ENCODE measurements at regions not wholly inside any gene's neighbourhood (a gene's known extent, or its start where the extent isn't known, plus 50 kb on each side); places are given as distances from the start of the nearest gene placed in this dataset.

DNA sequence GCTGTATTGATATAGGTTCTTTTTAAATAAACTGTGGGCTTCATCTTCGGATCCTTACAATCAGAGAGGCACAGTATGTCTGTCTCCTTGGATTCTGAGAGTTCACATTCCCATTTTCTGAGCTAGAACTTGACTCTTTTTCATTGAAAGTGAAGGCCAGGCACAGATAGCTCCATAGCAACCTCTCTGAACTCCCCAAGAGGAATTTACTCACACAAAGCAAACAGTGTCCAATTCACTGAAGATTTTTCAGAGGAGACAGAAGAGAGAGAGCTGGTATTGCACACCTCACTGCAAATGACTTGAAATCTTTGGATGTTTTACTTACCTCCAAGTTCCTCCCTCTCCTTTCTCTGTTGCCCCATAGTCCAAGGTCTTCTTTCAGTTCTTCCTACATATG is 130.9 kb upstream of the CASK start:
- DNase-seq (ENCODE audit: low spot score): no peak
- no peak overlapping the region for H3K27ac Mint-ChIP-seq (ENCODE audit: unreplicated experiment)
- H3K9me3 Mint-ChIP-seq (ENCODE audit: low read depth): peaks cover 5% of the 10 kb centered on the region
- H3K4me3 Mint-ChIP-seq (ENCODE audit: unreplicated experiment): no peak overlapping the region
- TF ChIP-seq, protein P1, sequence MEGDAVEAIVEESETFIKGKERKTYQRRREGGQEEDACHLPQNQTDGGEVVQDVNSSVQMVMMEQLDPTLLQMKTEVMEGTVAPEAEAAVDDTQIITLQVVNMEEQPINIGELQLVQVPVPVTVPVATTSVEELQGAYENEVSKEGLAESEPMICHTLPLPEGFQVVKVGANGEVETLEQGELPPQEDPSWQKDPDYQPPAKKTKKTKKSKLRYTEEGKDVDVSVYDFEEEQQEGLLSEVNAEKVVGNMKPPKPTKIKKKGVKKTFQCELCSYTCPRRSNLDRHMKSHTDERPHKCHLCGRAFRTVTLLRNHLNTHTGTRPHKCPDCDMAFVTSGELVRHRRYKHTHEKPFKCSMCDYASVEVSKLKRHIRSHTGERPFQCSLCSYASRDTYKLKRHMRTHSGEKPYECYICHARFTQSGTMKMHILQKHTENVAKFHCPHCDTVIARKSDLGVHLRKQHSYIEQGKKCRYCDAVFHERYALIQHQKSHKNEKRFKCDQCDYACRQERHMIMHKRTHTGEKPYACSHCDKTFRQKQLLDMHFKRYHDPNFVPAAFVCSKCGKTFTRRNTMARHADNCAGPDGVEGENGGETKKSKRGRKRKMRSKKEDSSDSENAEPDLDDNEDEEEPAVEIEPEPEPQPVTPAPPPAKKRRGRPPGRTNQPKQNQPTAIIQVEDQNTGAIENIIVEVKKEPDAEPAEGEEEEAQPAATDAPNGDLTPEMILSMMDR (IDR thresholded peaks at IDR 0.05): no peak
- H3K36me3 Mint-ChIP-seq (ENCODE audit: low read depth): no peaks in the 10 kb centered on the region
- no peaks in the 10 kb centered on the region for H3K4me1 Mint-ChIP-seq (ENCODE audit: low read depth)
- H3K27me3 Mint-ChIP-seq (ENCODE audit: low read depth): no peaks in the 10 kb centered on the region

DNA sequence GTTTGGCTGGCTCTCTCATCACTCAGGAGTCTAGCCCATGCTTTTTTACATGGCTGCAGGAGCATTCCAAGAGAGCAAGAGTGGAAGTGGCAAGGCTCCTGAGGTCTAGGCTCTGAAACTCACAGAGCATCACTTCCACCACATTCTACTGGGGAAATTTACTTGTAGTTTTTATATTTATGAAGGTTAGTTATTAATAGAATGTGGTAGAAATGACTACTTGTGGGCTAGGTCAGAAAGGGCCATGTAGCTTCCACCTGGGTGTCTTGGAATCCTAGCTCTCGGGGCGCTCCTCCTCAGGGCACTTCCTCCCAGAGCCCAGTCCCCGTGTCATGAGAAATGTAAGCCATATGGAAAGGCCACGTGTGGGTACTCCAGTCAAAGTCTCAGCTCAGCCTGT is 127.0 kb upstream of the CASK start:
- TF ChIP-seq, protein P1 (IDR thresholded peaks at IDR 0.05): no peak
- Mint-ChIP-seq H3K4me1 (ENCODE audit: low read depth) (no peaks in the 10 kb centered on the region), H3K36me3 (ENCODE audit: low read depth) (no peaks in the 10 kb centered on the region), H3K4me3 (ENCODE audit: unreplicated experiment) (no peak overlapping the region), H3K27ac (ENCODE audit: unreplicated experiment) (no peak overlapping the region), H3K9me3 (ENCODE audit: low read depth) (peaks cover 8% of the 10 kb centered on the region), H3K27me3 (ENCODE audit: low read depth) (no peaks in the 10 kb centered on the region)
- no peak for DNase-seq (ENCODE audit: low spot score)

DNA sequence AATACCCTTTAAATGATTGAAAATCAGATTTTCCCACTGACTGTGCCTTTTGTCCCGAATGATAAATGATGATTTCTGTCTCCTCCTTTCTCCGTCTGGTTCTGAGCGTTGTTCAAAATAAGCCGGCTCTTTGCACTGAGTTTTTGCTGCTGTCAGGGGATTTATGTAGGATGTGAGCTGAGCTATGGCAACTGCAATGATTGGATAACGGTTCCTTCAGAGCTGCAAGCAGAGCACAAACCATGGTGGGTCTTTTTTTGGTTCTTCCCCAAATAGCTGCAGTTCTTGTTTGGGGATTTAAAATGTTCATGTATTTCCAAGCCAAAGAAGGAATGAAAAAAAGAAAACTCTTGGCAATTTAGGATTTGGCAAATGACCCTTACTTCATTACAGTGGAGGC is 124.5 kb upstream of the CASK start:
- Mint-ChIP-seq H3K27me3 (ENCODE audit: low read depth) (no peaks in the 10 kb centered on the region), H3K27ac (ENCODE audit: unreplicated experiment) (no peak overlapping the region)
- no peak for DNase-seq (ENCODE audit: low spot score)

DNA sequence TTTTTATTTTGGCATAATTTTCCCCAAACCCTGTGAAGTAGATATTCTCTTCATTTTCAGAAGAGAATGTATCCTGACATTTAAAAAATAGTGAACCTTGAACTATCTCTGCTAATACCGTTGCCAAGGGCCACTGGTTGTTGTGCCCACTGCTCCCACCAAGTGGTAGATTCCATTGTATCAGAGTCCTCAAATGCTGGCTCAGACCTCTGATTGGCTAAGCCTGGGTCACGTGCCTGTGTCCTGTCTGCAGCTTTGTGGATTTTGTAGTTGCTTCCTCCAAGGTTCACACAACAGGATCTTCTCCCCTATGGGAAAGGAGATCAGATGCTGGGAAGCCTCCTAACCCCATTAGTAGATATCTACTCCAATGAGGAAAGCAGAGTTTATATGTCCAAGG is 104.8 kb upstream of the CASK start:
- TF ChIP-seq, protein P1 (IDR thresholded peaks at IDR 0.05): no peak
- Mint-ChIP-seq H3K4me3 (ENCODE audit: unreplicated experiment) (no peak overlapping the region), H3K27ac (ENCODE audit: unreplicated experiment) (no peak overlapping the region), H3K36me3 (ENCODE audit: low read depth) (no peaks in the 10 kb centered on the region), H3K27me3 (ENCODE audit: low read depth) (peaks cover 4% of the 10 kb centered on the region), H3K9me3 (ENCODE audit: low read depth) (peaks cover 29% of the 10 kb centered on the region), H3K4me1 (ENCODE audit: low read depth) (no peaks in the 10 kb centered on the region)
- DNase-seq (ENCODE audit: low spot score): no peak

More for the DNA sequence above, 124.5 kb upstream of the CASK start:
- no peaks in the 10 kb centered on the region for H3K4me1 Mint-ChIP-seq (ENCODE audit: low read depth)
- H3K9me3 Mint-ChIP-seq (ENCODE audit: low read depth): peaks cover 11% of the 10 kb centered on the region
- no peak overlapping the region for H3K4me3 Mint-ChIP-seq (ENCODE audit: unreplicated experiment)
- H3K36me3 Mint-ChIP-seq (ENCODE audit: low read depth): no peaks in the 10 kb centered on the region
- TF ChIP-seq, protein P1 (IDR thresholded peaks at IDR 0.05): no peak

DNA sequence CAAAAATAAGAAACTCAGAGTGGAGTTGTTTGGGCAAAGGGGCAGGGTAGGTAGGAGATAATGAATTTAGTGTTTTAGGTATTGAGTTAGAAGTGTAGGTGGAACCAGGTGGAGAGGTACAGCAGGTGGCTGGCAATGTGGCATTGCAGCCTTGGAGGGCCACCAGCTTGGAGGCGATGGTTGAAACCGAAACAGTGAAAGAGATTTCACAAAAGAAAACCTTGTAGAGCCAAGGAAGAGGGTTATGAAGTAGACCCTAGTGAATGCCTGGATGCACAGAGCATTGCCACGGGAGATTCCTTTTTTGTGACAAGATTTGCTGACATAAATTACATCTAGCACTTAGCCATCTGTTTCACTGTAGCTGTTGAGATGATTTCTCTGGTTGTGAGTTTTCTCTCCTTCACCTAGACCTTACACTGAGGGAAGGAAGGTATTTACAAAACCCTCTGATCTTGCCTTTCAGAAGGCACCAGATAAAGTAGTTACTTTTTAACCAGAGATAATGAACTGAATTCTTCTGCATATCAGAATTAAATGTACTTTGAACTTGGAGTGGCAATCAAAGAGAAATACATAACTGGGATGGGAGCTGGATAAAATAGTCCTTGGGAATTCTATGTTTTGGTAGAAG is 104.1 kb upstream of the CASK start:
- Mint-ChIP-seq H3K4me3 (ENCODE audit: unreplicated experiment) (no peak overlapping the region), H3K27ac (ENCODE audit: unreplicated experiment) (no peak overlapping the region), H3K4me1 (ENCODE audit: low read depth) (no peaks in the 10 kb centered on the region), H3K27me3 (ENCODE audit: low read depth) (peaks cover 4% of the 10 kb centered on the region), H3K36me3 (ENCODE audit: low read depth) (no peaks in the 10 kb centered on the region), H3K9me3 (ENCODE audit: low read depth) (peaks cover 27% of the 10 kb centered on the region)
- DNase-seq (ENCODE audit: low spot score): no peak
- TF ChIP-seq, protein P1 (IDR thresholded peaks at IDR 0.05): no peak
